ENCODE measurements at regions not wholly inside any gene's neighbourhood (a gene's known extent, or its start where the extent isn't known, plus 50 kb on each side); places are given as distances from the start of the nearest gene placed in this dataset.

DNA sequence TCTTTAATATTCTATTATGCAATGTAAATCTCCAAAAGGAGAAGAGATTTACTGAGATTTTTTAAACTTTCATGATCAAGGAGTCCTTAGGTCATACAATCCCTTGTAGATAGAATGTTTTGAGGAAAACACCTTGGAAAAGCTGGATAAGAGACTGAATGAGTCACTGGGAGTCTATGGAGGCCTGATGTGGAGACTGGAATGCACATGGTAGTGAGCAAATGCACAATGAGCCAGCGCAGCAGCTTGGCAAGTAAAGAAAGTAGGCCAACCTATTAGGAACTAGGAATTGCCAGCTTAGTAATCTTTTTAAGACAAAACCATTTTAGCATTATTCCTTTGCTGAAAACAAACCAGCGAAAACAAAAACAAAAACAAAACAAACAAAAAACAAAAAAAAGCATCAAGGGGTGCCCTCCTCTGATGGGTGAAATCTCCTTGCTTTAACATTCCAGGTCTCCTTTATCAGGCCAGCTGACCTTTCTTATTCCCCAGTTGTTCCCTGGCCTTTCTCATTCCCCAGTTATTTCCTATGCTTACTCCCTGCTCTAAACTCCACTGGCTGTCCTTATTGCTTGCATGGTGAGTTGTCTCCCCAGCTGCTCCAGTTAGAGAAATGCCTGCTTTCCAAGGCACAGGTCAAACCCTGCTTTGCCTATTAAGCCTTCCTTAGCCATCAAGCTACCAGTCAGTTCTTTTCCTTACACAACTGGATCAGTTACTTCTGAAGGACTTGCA, 135.8 kb downstream of the PLCE1 start:
- 89 to 91% methylated on average over 2 of the region's 2 CpGs for whole genome bisulfite sequencing, 2 donors
- peaks cover 0 to 13% (median 0%) of the 10 kb centered on the region in 3 donors for H3K4me1 ChIP-seq

GRCh38 chr10:94131885-94132284, 138.2 kb downstream of the PLCE1 start:
- no peak for DNase-seq
- H3K27ac ChIP-seq = no peak overlapping the region
- peaks cover 0 to 13% (median 0%) of the 10 kb centered on the region in 3 donors for H3K4me1 ChIP-seq
- intact Hi-C loops (cut with DNase I) = no loop called here
- H3K36me3 ChIP-seq = no peaks in the 10 kb centered on the region
- H3K9me3 ChIP-seq = no peaks in the 10 kb centered on the region
- 39 to 52% methylated on average over 3 of the region's 3 CpGs for WGBS, 2 donors
- no peak overlapping the region for H3K4me3 ChIP-seq
- no peaks in the 10 kb centered on the region for H3K27me3 ChIP-seq
- no peak for TF ChIP-seq CTCF (IDR thresholded peaks at IDR 0.05)
- TF ChIP-seq POLR2A (IDR thresholded peaks at IDR 0.05) = no peak

More for the DNA sequence above, 135.8 kb downstream of the PLCE1 start:
- Histone ChIP-seq H3K27me3 (no peaks in the 10 kb centered on the region), H3K36me3 (no peaks in the 10 kb centered on the region), H3K9me3 (no peaks in the 10 kb centered on the region), H3K27ac (no peak overlapping the region), H3K4me3 (no peak overlapping the region)
- DNase-seq = no peak
- intact Hi-C loops (cut with DNase I) = no loop called here
- TF ChIP-seq POLR2A (IDR thresholded peaks at IDR 0.05) = no peak
- TF ChIP-seq CTCF (IDR thresholded peaks at IDR 0.05) = no peak

DNA sequence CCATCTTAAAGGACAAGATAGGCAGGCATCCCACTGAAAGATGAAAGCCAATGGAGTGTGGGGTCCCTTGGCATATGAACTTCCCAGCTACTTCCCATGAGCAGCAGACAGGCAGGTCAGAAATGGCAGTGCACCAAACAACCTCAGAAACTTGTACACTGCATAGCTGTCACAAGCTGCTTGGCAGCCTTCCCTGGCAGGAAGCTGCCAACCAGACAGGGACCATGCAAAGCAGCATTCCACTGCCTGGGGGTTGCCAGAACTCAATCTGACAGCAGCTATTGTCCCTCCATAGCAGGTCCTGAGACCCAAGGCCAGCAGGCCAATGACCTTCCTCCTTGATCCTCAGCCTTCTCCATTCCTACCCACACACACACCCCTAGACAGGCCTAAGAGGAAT, 139.5 kb downstream of the PLCE1 start:
- H3K36me3 ChIP-seq = no peaks in the 10 kb centered on the region
- TF ChIP-seq CTCF (IDR thresholded peaks at IDR 0.05) (no peak), POLR2A (IDR thresholded peaks at IDR 0.05) (no peak)
- H3K9me3 ChIP-seq = no peaks in the 10 kb centered on the region
- peaks cover 0 to 13% (median 0%) of the 10 kb centered on the region in 3 donors for H3K4me1 ChIP-seq
- no peak for DNase-seq
- no peak overlapping the region for H3K4me3 ChIP-seq
- intact Hi-C loops (cut with DNase I) = no loop called here
- H3K27ac ChIP-seq = no peak overlapping the region
- no peaks in the 10 kb centered on the region for H3K27me3 ChIP-seq

- Histone ChIP-seq H3K9me3 (no peaks in the 10 kb centered on the region), H3K27ac (no peak overlapping the region), H3K27me3 (no peaks in the 10 kb centered on the region), H3K4me3 (no peak overlapping the region), H3K36me3 (no peaks in the 10 kb centered on the region), H3K4me1 (peaks cover 0 to 7% (median 0%) of the 10 kb centered on the region in 3 donors)
- 60 to 80% methylated on average over 1 of the region's 2 CpGs for WGBS, 2 donors
- intact Hi-C loops (cut with DNase I) = no loop called here
- TF ChIP-seq CTCF (IDR thresholded peaks at IDR 0.05) (no peak), POLR2A (IDR thresholded peaks at IDR 0.05) (no peak)
- no peak for DNase-seq
These were observed 144.0 kb downstream of the PLCE1 start for GRCh38 chr10:94137747-94138146.

GRCh38 chr10:94138391-94138790, 144.7 kb downstream of the PLCE1 start:
- TF ChIP-seq POLR2A (IDR thresholded peaks at IDR 0.05) (no peak), CTCF (IDR thresholded peaks at IDR 0.05) (no peak)
- no peak for DNase-seq
- H3K4me3 ChIP-seq = no peak overlapping the region
- H3K36me3 ChIP-seq = no peaks in the 10 kb centered on the region
- H3K27me3 ChIP-seq = no peaks in the 10 kb centered on the region
- H3K27ac ChIP-seq = no peak overlapping the region
- intact Hi-C loops (cut with DNase I) = no loop called here
- H3K4me1 ChIP-seq = peaks cover 0 to 3% (median 0%) of the 10 kb centered on the region in 3 donors
- no peaks in the 10 kb centered on the region for H3K9me3 ChIP-seq
- 84 to 85% methylated on average over 2 of the region's 2 CpGs for WGBS, 2 donors
